ENCODE measurements at regions not wholly inside any gene's neighbourhood (a gene's known extent, or its start where the extent isn't known, plus 50 kb on each side); places are given as distances from the start of the nearest gene placed in this dataset.

DNA sequence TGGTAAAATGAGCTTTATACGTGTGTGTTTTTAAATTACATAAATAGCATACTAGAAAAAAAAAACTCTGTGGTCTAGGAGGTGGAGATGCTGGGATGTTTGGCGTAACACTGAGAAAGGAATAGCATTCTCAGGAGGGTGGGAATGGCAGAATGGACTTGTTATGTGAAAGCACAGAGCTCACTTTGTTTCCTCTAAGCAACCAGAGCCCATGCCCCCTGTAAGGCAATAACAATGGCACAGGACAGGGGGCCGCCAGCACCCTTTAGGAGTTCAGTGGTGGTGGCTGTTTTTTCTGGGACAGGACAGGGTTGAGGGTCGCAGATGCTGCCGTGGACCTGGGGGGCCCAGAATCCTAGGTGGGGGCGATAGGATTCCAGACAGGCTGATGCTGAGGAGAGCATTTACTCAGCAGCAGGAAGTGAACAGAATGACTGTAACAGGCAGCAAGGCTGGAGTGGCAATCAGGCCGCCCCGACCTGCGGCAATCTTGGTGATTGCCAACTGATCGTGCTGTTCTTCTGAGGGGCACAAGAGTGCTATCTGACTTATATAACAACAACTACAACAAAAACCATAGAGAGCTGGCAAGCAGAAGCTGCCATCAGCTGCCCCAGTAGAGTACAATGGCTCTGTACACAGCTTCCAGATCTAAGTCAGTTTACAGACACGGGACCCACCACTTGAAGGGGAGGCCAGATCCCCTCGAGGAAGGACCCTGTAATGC, 160.4 kb downstream of the UACA start:
- H3K4me3 ChIP-seq (ENCODE audit: low read depth, low read length), result no peak overlapping the region
- H3K27ac ChIP-seq (ENCODE audit: low read depth, low read length), result no peak overlapping the region
- ChIA-PET POLR2A (no interaction called here), CTCF (interaction anchor here (1.2 kb wide), 1 partner anchor 17 kb away, joined by 4 read pairs; no protein-coding TSS in a partner anchor)
- no peak for DNase-seq (ENCODE audit: low read depth, low spot score)
- no peaks in the 10 kb centered on the region; the same call in 1 of the 2 replicates for H3K9me3 ChIP-seq (ENCODE audit: control insufficient read depth, insufficient read depth, low read length)
- TF ChIP-seq, protein P1, sequence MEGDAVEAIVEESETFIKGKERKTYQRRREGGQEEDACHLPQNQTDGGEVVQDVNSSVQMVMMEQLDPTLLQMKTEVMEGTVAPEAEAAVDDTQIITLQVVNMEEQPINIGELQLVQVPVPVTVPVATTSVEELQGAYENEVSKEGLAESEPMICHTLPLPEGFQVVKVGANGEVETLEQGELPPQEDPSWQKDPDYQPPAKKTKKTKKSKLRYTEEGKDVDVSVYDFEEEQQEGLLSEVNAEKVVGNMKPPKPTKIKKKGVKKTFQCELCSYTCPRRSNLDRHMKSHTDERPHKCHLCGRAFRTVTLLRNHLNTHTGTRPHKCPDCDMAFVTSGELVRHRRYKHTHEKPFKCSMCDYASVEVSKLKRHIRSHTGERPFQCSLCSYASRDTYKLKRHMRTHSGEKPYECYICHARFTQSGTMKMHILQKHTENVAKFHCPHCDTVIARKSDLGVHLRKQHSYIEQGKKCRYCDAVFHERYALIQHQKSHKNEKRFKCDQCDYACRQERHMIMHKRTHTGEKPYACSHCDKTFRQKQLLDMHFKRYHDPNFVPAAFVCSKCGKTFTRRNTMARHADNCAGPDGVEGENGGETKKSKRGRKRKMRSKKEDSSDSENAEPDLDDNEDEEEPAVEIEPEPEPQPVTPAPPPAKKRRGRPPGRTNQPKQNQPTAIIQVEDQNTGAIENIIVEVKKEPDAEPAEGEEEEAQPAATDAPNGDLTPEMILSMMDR (IDR thresholded peaks at IDR 0.05; ENCODE audit: low read depth, low read length), result no peak
- no peaks in the 10 kb centered on the region for H3K27me3 ChIP-seq (ENCODE audit: control insufficient read depth, insufficient read depth, low read length)

- no peak for DNase-seq (ENCODE audit: low read depth, low spot score)
- H3K4me3 ChIP-seq (ENCODE audit: low read depth, low read length), result no peak overlapping the region
- H3K27ac ChIP-seq (ENCODE audit: low read depth, low read length), result no peak overlapping the region
- POLR2A ChIA-PET, result no interaction called here
- H3K9me3 ChIP-seq (ENCODE audit: control insufficient read depth, insufficient read depth, low read length), result no peaks in the 10 kb centered on the region; the same call in 1 of the 2 replicates
- H3K27me3 ChIP-seq (ENCODE audit: control insufficient read depth, insufficient read depth, low read length), result no peaks in the 10 kb centered on the region
- TF ChIP-seq, protein P1 (IDR thresholded peaks at IDR 0.05; ENCODE audit: low read depth, low read length), result no peak
- CTCF ChIA-PET, result interaction anchor here (1.2 kb wide), 1 partner anchor 17 kb away, joined by 4 read pairs; no protein-coding TSS in a partner anchor
Observed at GRCh38 chr15:70602281-70602680, 161.1 kb downstream of the UACA start.

GRCh38 chr15:70597945-70598344, 165.4 kb downstream of the UACA start:
- no peaks in the 10 kb centered on the region for H3K27me3 ChIP-seq (ENCODE audit: control insufficient read depth, insufficient read depth, low read length)
- H3K27ac ChIP-seq (ENCODE audit: low read depth, low read length), result no peak overlapping the region
- POLR2A ChIA-PET, result no interaction called here
- no peak for DNase-seq (ENCODE audit: low read depth, low spot score)
- H3K4me3 ChIP-seq (ENCODE audit: low read depth, low read length), result no peak overlapping the region
- TF ChIP-seq, protein P1 (IDR thresholded peaks at IDR 0.05; ENCODE audit: low read depth, low read length), result no peak
- H3K9me3 ChIP-seq (ENCODE audit: control insufficient read depth, insufficient read depth, low read length), result no peaks in the 10 kb centered on the region
- CTCF ChIA-PET, result no interaction called here

GRCh38 chr15:70597056-70597603, 166.2 kb downstream of the UACA start:
- CTCF ChIA-PET, result interaction anchor here (2.8 kb wide), 1 partner anchor 12 kb away, joined by 16 read pairs; no protein-coding TSS in a partner anchor
- POLR2A ChIA-PET, result interaction anchor here (0.7 to 1.3 kb wide), 2 partner anchors 122 to 1116 kb away, joined by 3 read pairs; no protein-coding TSS in a partner anchor
- DNase-seq (ENCODE audit: low read depth, low spot score), result no peak

More at GRCh38 chr15:70597056-70597603, 166.2 kb downstream of the UACA start:
- no peak overlapping the region for H3K27ac ChIP-seq (ENCODE audit: low read depth, low read length)
- H3K4me3 ChIP-seq (ENCODE audit: low read depth, low read length), result no peak overlapping the region
- TF ChIP-seq, protein P1 (IDR thresholded peaks at IDR 0.05; ENCODE audit: low read depth, low read length), result no peak
- H3K27me3 ChIP-seq (ENCODE audit: control insufficient read depth, insufficient read depth, low read length), result no peaks in the 10 kb centered on the region
- no peaks in the 10 kb centered on the region for H3K9me3 ChIP-seq (ENCODE audit: control insufficient read depth, insufficient read depth, low read length)

All from AG04450 (cell line).